Upper lobe of left lung (tissue), 4 donors: ENCODE measurements at regions not wholly inside any gene's neighbourhood (a gene's known extent, or its start where the extent isn't known, plus 50 kb on each side); places are given as distances from the start of the nearest gene placed in this dataset.

Source experiments
- POLR2A ChIP-seq, 4 donors: fragments of 450-650 bp; IDR thresholded peaks; one replicate each; pipeline ENCODE4 v1.5.1; 2016 to 2017; ENCODE audit warnings: antibody characterized with exemption in 4 of 4, mild to moderate bottlenecking in 2 of 4
- TF ChIP-seq, protein P1 (sequence below), 6 experiments: fragments of 450-650 bp in 4 of 6; fragments of 200-600 bp in 2 of 6; sonication (generic) in 2 of 6; IDR thresholded peaks; one replicate each; pipeline ENCODE4 v1.5.1; 2016 to 2019; ENCODE audit warnings: antibody characterized with exemption in 6 of 6

DNA sequence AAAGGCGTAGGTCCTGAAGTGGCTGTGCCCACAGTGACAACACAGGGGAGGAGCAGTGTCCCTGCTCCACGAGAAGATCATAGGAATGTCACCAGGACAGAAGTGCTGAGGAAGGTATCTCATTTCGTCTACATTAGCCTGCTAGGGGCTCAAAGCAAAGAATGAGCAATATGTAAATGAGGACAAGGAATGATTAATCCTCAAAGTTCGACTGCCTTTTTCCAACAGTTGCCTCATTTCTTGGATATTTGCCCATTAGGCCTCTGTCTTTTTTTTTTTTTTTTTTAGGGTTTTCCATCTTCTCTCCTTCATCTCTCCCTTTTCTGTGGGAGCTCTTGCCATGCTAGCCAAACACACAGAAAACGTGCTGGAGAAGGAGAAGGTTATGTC, 105.2 kb upstream of the ARHGAP28 start:
- TF ChIP-seq, protein P1, sequence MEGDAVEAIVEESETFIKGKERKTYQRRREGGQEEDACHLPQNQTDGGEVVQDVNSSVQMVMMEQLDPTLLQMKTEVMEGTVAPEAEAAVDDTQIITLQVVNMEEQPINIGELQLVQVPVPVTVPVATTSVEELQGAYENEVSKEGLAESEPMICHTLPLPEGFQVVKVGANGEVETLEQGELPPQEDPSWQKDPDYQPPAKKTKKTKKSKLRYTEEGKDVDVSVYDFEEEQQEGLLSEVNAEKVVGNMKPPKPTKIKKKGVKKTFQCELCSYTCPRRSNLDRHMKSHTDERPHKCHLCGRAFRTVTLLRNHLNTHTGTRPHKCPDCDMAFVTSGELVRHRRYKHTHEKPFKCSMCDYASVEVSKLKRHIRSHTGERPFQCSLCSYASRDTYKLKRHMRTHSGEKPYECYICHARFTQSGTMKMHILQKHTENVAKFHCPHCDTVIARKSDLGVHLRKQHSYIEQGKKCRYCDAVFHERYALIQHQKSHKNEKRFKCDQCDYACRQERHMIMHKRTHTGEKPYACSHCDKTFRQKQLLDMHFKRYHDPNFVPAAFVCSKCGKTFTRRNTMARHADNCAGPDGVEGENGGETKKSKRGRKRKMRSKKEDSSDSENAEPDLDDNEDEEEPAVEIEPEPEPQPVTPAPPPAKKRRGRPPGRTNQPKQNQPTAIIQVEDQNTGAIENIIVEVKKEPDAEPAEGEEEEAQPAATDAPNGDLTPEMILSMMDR (IDR thresholded peaks at IDR 0.05), result no peak
- no peak for TF ChIP-seq POLR2A (IDR thresholded peaks at IDR 0.05)
